ENCODE measurements at regions not wholly inside any gene's neighbourhood (a gene's known extent, or its start where the extent isn't known, plus 50 kb on each side); places are given as distances from the start of the nearest gene placed in this dataset.

- no peak for DNase-seq (ENCODE audit: low spot score)
Measured at GRCh38 chr10:131015271-131015670, 296.2 kb downstream of the TCERG1L start.

GRCh38 chr10:131016556-131016955 lies 295.0 kb downstream of the TCERG1L start:
- DNase-seq (ENCODE audit: low spot score) = no peak

DNA sequence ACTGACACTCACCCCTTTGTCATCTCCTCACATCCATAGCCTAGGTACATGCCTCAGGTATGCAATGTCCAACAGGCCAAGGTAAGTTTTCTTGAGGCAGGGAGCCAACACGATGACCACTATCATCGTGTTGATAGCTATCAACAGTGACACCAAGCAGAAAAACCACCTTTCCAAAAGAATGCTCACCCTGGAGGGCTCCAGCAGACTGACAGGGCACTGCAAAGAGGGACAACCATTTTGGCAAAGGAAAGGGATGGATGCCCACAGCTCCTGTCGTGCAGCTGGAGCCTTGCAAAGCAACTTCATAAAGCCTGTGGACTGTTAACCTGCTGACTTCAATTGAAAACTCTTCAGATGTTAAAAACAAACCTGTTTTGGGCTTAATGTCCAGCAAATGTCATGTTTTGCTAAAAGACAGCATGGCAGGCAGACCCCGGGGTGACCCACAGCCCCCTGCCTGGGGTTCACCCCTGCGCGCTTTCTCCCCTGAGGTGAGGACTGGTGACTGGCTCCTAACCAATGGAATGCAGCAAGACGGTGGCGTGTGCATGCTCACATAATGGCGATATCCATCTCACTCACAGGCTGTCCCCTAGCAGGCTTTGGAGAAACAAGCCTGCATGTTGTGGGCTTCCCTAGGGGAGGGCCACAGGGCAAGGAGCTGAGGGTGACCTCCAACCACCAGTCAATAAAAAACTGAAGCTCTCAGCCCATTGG lies 293.8 kb downstream of the TCERG1L start:
- no peak for DNase-seq (ENCODE audit: low spot score)

DNA sequence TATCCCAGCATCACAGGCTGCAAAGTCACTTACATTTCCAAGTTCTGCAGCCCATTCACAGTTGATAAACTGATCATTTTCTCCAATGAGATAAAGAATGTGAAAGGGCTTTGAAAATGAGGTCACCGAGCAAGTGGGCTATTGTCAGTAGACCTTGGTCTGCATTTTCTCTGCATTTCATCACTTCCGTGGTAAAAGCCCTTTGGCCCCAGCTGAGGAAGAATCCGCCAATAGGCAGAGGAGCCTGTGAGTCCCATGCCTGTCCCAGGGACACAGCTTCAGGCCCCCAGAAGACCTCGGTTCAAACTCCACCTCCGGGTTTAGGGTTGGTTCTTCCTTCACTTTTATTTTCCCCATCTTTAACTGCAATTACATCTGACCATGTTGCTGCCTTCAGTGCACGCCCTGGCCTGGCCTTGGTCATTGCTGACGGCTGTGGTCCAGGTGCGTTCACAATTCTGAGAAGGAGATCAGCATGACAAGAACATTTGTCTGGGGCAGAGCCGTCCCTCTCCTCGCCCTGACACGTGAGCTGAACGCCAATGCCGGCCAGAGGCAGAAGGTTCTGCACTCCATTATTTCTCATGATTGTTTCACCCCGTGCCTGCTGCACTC lies 292.5 kb downstream of the TCERG1L start:
- DNase-seq (ENCODE audit: low spot score) = no peak

DNA sequence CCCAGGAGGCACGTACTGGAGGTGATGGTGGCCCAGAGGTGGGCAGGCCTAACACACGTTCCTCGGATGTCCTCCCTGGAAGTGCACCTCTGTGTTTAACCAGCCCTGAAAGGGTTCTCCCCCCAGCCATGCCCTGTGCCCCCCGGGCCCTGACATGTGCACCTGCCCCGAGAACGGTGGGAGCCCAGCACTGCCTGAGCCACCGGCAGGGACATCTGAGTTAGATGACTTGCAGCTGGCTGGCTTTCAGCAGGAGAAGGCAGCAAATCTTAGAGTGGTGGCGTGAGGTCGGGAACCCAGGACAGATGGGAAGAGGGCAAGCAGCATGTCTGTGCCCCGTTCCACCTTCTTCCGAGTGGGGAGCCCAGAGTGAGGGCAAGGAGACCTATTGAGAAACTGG lies 291.8 kb downstream of the TCERG1L start:
- no peak for DNase-seq (ENCODE audit: low spot score)

GRCh38 chr10:131020775-131021174 lies 290.7 kb downstream of the TCERG1L start:
- DNase-seq (ENCODE audit: low spot score) = no peak

DNA sequence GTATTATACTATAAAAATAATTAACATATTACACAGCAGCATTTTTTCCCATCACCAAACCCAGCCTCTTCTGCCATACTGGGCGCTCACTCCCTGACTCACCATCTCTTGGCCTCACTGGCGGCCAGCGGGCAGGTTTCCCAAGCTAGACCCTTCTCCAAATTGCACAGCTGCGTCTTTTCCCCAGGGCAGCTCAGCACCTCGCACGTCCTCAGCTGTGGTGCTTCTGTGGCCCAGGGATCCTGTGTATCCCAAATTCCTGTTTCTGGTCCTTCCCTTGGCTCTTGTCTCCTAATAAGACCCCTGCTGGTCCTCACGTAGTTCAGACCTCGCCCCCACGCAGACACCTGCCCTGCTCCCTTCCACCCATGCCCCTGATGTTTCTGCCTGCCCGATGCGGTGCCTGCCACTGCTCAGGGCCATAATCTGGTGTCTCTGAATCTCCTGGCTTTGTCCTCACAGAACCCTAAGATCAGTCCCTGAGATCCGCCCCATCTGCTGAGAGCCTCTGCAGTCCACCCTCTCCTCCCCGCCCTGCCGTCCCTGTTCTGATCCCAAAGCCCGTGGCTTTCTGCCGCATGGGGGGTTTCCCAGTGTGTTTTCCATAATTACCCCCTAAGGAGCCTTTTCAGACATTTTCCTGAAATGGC lies 290.1 kb downstream of the TCERG1L start:
- DNase-seq (ENCODE audit: low spot score) = no peak

DNA sequence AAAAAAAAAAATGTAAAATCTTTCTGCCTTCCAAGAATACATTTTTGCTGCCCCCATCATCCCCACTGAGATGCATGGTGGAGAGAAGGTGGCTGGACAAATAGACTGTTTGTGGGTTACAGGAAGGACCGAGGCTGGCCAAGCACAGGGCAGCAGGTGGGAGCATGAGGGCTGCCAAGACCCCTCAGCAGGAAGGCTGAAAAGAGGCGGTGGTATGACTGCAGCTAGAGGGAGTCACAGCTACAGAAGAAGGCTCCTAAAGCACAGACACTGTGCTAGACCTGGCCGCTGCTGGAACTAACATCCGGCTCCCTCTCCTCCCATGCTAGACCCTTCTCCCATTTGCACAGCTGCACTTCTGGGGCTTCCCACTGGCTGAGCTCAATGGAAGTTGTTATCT lies 289.6 kb downstream of the TCERG1L start:
- DNase-seq (ENCODE audit: low spot score) = no peak

DNA sequence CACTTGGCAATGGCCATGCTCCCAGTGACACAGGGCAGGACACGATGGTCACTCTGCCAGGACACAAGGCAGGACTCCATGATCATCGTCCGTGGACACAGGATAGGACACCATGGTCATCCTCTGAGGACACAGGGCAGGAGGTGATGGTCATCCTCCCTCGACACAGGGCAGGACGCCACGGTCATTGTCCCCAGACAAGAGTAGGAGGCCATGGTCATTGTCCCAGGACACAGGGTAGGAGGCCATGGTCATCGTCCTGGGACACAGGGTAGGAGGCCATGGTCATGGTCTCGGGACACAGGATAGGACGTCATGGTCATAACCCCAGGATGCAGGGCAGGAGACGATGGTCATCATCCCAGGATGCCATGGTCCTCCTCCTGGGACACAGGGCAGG lies 289.2 kb downstream of the TCERG1L start:
- no peak for DNase-seq (ENCODE audit: low spot score)

- no peak for DNase-seq (ENCODE audit: low spot score)
Measured at GRCh38 chr10:131022981-131023380, 288.5 kb downstream of the TCERG1L start.

GRCh38 chr10:131024259-131025131 lies 287.0 kb downstream of the TCERG1L start:
- no peak for DNase-seq (ENCODE audit: low spot score)

- no peak for DNase-seq (ENCODE audit: low spot score)
Measured at GRCh38 chr10:131025333-131025732, 286.2 kb downstream of the TCERG1L start.

DNA sequence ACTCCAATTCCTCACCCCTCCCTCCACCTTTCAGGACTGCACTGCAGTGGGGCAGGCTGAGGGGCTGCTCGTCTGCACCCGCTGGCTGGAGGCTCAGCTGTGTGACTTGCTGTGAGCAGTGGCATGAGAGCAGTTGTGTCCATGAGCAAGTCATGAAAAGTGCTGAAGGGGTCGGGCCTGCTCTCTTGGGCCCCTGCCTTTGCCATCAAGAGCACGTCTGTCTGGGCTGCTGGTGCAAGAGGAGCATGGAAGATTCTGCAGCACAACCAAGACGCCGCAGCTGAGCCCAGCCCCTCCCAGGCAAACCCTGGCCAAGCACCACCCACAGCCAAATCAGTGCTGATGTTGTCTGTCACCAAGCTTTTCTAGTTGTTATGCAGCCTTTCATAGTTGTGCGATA lies 284.3 kb downstream of the TCERG1L start:
- no peak for DNase-seq (ENCODE audit: low spot score)

GRCh38 chr10:131031346-131031745 lies 280.2 kb downstream of the TCERG1L start:
- DNase-seq (ENCODE audit: low spot score) = no peak

- no peak for DNase-seq (ENCODE audit: low spot score)
Measured at GRCh38 chr10:131032329-131033165, 279.0 kb downstream of the TCERG1L start.

DNA sequence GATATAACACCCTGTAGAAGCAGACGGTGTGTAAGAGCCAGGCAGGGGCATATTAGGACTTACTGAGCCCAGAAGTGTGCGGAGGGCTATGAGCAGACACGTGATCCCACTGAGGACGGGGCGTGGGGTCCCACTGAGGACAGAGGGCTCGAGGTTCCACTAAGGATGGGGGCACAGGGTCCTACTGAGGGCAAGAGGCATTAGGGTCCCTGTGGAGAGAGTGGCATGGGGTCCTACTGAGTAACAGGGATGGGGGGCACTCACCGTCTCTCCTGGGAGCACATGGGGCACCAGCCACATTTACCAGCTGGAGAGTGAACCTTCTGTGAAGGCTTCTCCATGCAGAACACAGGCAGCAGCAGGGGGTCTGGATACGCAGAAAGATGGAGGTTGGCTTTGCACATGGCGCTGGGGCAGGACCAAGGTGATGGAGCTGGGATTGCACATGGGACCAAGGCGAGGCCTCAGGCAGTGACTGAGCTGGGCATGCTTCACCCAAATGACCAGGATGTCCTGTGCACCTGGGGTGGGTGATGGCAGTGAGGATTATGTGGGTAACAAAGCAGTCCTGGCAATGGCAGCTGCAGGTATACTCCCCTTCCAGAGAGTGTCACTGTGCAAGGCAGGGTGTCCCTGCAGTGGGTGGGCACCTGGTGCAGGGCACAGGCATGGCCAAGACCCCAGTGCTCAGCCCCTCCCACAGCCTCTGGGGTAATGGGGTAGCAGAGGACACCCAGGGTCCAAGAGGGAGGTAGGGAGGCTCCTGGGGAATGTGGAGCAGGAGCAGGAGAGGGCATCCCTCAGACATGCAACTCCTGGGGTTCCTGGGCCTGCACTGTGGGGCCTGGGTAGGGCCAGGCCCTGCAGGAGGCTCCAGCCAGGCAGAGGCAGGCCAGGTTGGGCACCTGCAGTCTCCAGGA lies 278.1 kb downstream of the TCERG1L start:
- DNase-seq (ENCODE audit: low spot score) = no peak

DNA sequence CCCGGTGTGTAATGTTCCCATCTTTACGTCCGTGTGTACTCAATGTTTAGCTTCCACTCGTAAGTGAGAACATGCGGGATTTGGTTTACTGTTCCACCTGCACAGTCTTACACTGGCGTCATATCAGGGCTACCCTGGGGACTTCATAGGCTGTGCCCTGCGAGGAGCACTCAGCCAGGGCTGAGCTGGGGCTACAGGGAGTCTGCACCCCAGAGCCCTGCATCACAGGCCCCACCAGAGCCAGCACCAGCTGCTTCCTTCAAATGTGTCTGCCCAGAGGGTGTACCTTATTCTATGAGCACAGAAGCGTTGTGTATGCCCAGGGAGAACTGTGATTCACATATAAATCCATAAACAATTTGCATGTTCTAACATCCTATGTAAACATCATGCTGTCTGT lies 277.1 kb downstream of the TCERG1L start:
- DNase-seq (ENCODE audit: low spot score) = no peak

DNA sequence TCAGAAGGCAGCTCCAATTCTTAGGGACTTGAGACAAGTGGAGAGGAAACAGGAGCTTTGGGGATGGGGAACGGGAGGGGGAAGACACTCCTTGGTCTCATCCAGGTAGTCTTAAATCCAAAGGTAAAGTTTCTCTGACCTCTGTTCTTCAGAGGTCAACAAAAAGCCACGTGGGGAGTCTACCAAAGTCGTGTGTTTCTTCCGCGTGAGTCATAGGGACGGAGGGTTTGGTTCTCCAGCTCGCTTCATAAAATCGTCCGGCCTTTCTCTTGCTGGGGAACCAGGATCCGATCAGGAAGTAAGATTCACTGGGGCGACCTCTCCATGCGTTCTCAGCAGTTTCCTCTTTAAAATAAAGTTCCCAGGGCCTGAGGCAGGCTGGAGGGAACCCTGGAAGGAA lies 275.7 kb downstream of the TCERG1L start:
- no peak for DNase-seq (ENCODE audit: low spot score)

GRCh38 chr10:131038056-131038455 lies 273.5 kb downstream of the TCERG1L start:
- DNase-seq (ENCODE audit: low spot score) = no peak

- DNase-seq (ENCODE audit: low spot score) = no peak
Measured at GRCh38 chr10:131041031-131041430, 270.5 kb downstream of the TCERG1L start.

Data from umbilical cord (tissue), 1 donor.